H54 (cell line): ENCODE measurements at regions not wholly inside any gene's neighbourhood (a gene's known extent, or its start where the extent isn't known, plus 50 kb on each side); places are given as distances from the start of the nearest gene placed in this dataset.
A peak's percentile ranks its signal among the peaks of the same experiment; 100 is the strongest.
"Not testable (repeated sequence)": the region's sequence is repeated elsewhere in the genome, so short reads cannot be mapped to it uniquely, and the experiment has no call there.

Source experiments
- DNase-seq: peaks from one replicate; pipeline ENCODE4 v3.0.0; 2011; ENCODE audit warnings: low spot score, mixed read lengths; ENCODE audit not compliant: insufficient read length
- FAIRE-seq: peaks from 3 replicates; lab custom pipeline; 2011; peaks lifted over from hg19 to GRCh38; lab: Jason Lieb, UNC
- POLR2A ChIP-seq: IDR thresholded peaks from 2 replicates; pipeline ENCODE4 v1.6.1; 2011; ENCODE audit warnings: low read depth, mild to moderate bottlenecking, low read length

GRCh38 chr1:193927550-193927949 is 741.1 kb upstream of the B3GALT2 start:
- DNase-seq (no peak), FAIRE-seq (no peak)
- TF ChIP-seq POLR2A: no peak

- no peak for TF ChIP-seq POLR2A
- no peak for FAIRE-seq
- no peak for DNase-seq
Observed at GRCh38 chr1:193926956-193927355, 740.5 kb upstream of the B3GALT2 start.

- FAIRE-seq: peak; percentile 36
- no peak for DNase-seq
- TF ChIP-seq POLR2A: no peak
Observed at GRCh38 chr1:193919827-193920226, 733.4 kb upstream of the B3GALT2 start.

- TF ChIP-seq POLR2A: no peak
- FAIRE-seq: no peak
- no peak for DNase-seq
Observed at GRCh38 chr1:193916452-193916851, 730.0 kb upstream of the B3GALT2 start.

GRCh38 chr1:193914871-193915270 is 728.5 kb upstream of the B3GALT2 start:
- TF ChIP-seq POLR2A: no peak
- FAIRE-seq (no peak), DNase-seq (no peak)

GRCh38 chr1:193909406-193910082 is 723.1 kb upstream of the B3GALT2 start:
- TF ChIP-seq POLR2A: no peak
- DNase-seq (no peak), FAIRE-seq (no peak)

- no peak for TF ChIP-seq POLR2A
- DNase-seq: no peak
- no peak for FAIRE-seq
Observed at GRCh38 chr1:193905288-193906085, 719.1 kb upstream of the B3GALT2 start.

GRCh38 chr1:193891788-193892187 is 705.4 kb upstream of the B3GALT2 start:
- FAIRE-seq: no peak
- DNase-seq: no peak
- no peak for TF ChIP-seq POLR2A

- no peak for TF ChIP-seq POLR2A
- no peak for FAIRE-seq
- DNase-seq: no peak
Observed at GRCh38 chr1:193890935-193891334, 704.5 kb upstream of the B3GALT2 start.

GRCh38 chr1:193884848-193885558 is 698.6 kb upstream of the B3GALT2 start:
- TF ChIP-seq POLR2A: no peak
- FAIRE-seq: no peak
- DNase-seq: no peak

GRCh38 chr1:193877920-193878319 is 691.5 kb upstream of the B3GALT2 start:
- not testable (repeated sequence) for DNase-seq, FAIRE-seq

GRCh38 chr1:193868425-193868824 is 682.0 kb upstream of the B3GALT2 start:
- FAIRE-seq (no peak), DNase-seq (no peak)
- TF ChIP-seq POLR2A: no peak

- DNase-seq (no peak), FAIRE-seq (no peak)
- TF ChIP-seq POLR2A: no peak
Observed at GRCh38 chr1:193856261-193856660, 669.8 kb upstream of the B3GALT2 start.

GRCh38 chr1:193850745-193851144 is 664.3 kb upstream of the B3GALT2 start:
- FAIRE-seq (no peak), DNase-seq (no peak)
- no peak for TF ChIP-seq POLR2A
